ENCODE measurements at regions not wholly inside any gene's neighbourhood (a gene's known extent, or its start where the extent isn't known, plus 50 kb on each side); places are given as distances from the start of the nearest gene placed in this dataset.

DNA sequence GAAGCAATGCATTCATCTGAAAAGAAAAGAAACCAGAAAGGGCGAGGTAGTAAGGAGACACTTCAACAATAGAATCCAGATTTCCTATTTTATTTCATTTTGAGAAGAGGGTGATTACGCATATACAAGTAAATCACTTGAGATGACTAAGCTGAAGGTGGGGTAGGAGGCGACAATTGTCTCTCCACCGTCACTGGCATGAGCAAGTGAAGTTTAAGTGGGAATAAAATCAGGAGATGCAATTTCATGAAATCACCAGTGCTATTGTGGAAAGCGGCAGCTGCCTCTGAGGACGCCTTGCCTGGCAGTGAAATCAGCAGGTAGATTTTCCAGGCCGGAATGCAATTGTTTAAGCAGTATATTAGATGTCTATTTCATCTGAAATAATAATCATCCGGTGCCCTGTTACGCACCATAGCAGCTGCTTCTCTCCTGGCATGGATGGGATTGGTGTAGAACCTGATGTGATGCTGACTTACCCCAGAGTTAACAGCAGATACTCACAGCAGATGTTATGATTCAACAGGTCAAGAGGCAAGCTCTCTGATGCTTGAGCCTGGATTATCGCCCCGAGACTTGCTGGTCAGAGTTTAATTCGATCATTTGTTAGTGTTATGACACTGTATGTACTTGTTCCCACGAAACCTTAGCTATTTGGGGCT, 64.3 kb downstream of the RASL11A start (continued):
- TF ChIP-seq, protein P1, sequence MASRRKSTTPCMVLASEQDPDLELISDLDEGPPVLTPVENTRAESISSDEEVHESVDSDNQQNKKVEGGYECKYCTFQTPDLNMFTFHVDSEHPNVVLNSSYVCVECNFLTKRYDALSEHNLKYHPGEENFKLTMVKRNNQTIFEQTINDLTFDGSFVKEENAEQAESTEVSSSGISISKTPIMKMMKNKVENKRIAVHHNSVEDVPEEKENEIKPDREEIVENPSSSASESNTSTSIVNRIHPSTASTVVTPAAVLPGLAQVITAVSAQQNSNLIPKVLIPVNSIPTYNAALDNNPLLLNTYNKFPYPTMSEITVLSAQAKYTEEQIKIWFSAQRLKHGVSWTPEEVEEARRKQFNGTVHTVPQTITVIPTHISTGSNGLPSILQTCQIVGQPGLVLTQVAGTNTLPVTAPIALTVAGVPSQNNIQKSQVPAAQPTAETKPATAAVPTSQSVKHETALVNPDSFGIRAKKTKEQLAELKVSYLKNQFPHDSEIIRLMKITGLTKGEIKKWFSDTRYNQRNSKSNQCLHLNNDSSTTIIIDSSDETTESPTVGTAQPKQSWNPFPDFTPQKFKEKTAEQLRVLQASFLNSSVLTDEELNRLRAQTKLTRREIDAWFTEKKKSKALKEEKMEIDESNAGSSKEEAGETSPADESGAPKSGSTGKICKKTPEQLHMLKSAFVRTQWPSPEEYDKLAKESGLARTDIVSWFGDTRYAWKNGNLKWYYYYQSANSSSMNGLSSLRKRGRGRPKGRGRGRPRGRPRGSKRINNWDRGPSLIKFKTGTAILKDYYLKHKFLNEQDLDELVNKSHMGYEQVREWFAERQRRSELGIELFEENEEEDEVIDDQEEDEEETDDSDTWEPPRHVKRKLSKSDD (conservative IDR thresholded peaks at IDR 0.05; ENCODE audit: low read length) = no peak
- no peak for TF ChIP-seq PTBP1 (IDR thresholded peaks at IDR 0.05; ENCODE audit: low read depth, low read length)
- TF ChIP-seq TRIM28 (IDR thresholded peaks at IDR 0.05) = no peak

- no peak for ATAC-seq
- Histone ChIP-seq H3K9me3 (replicated peaks; ENCODE audit: control insufficient read depth, insufficient read depth, low read depth, low read length) (no peaks in the 10 kb centered on the region), H3K36me3 (ENCODE audit: control insufficient read depth, insufficient read depth, low read length) (no peaks in the 10 kb centered on the region), H2AFZ (ENCODE audit: low read depth, low read length) (no peak overlapping the region), H3K79me2 (ENCODE audit: control insufficient read depth, insufficient read depth, low read length) (no peaks in the 10 kb centered on the region), H3K4me2 (ENCODE audit: insufficient read depth, low read length) (no peak overlapping the region), H3K4me1 (replicated peaks in 1 of 2; ENCODE audit: control insufficient read depth in 2 of 2, insufficient read depth in 2 of 2, low read length in 2 of 2) (no peaks in the 10 kb centered on the region; a peak in 1 of 5 replicates), H3K27me3 (ENCODE audit: control insufficient read depth in 2 of 2, insufficient read depth in 2 of 2, low read length in 2 of 2) (peaks cover 7 to 35% of the 10 kb centered on the region in 2 experiments), H3K4me3 (no peak overlapping the region), H3K9ac (ENCODE audit: insufficient read depth in 1 of 2, low read depth in 2 of 2, low read length in 2 of 2) (no peak overlapping the region), H4K20me1 (replicated peaks; ENCODE audit: control insufficient read depth, insufficient read depth, low read length) (no peaks in the 10 kb centered on the region), H3K27ac (ENCODE audit: extremely low read depth, low read depth, low read length) (no peak overlapping the region), H3K9me1 (ENCODE audit: control insufficient read depth, insufficient read depth, low read length) (no peaks in the 10 kb centered on the region)
- BruUV-seq (replicated peaks) = no TSS peak
- WGBS (ENCODE audit: insufficient coverage, low coverage, missing lambda C conversion rate) = 0% methylated on average over 4 of the region's 6 CpGs
- DNase-seq (ENCODE audit: extremely low read depth in 1 of 4, low spot score in 3 of 4) = no peak
- intact Hi-C loops (cut with micrococcal nuclease) = no loop called here
- CTCF ChIA-PET (ENCODE audit: low intra/inter-chr PET ratio) = no interaction called here
- POLR2A ChIA-PET = no interaction called here
- no peak for FAIRE-seq
- in situ Hi-C loops (cut with MboI) = no loop called here
- TF ChIP-seq MCM5 (IDR thresholded peaks at IDR 0.05; ENCODE audit: low read depth) = no peak
- no peak for TF ChIP-seq SIN3A (IDR thresholded peaks at IDR 0.05; ENCODE audit: borderline replicate concordance in 2 of 2, control insufficient read depth in 1 of 2, low read depth in 2 of 2, low read length in 2 of 2)
- no peak for TF ChIP-seq GTF2F1 (IDR thresholded peaks at IDR 0.05; ENCODE audit: low read depth, low read length)
- TF ChIP-seq ZNF174 (CRISPR knock-in tag; IDR thresholded peaks at IDR 0.05) = no peak
- TF ChIP-seq PPARD (CRISPR knock-in tag; IDR thresholded peaks at IDR 0.05) = no peak
- TF ChIP-seq ZNF121 (CRISPR knock-in tag; conservative IDR thresholded peaks at IDR 0.05) = no peak
- TF ChIP-seq, protein P2, sequence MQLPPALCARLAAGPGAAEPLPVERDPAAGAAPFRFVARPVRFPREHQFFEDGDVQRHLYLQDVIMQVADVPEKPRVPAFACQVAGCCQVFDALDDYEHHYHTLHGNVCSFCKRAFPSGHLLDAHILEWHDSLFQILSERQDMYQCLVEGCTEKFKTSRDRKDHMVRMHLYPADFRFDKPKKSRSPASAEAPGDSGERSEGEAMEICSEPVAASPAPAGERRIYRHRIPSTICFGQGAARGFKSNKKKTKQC (CRISPR knock-in tag; IDR thresholded peaks at IDR 0.05) = no peak
- TF ChIP-seq SNAPC5 (CRISPR knock-in tag; IDR thresholded peaks at IDR 0.05) = no peak
- TF ChIP-seq CBX2 (IDR thresholded peaks at IDR 0.05; ENCODE audit: insufficient read depth, low read length, poor library complexity, severe bottlenecking) = no peak
- TF ChIP-seq, protein P3, sequence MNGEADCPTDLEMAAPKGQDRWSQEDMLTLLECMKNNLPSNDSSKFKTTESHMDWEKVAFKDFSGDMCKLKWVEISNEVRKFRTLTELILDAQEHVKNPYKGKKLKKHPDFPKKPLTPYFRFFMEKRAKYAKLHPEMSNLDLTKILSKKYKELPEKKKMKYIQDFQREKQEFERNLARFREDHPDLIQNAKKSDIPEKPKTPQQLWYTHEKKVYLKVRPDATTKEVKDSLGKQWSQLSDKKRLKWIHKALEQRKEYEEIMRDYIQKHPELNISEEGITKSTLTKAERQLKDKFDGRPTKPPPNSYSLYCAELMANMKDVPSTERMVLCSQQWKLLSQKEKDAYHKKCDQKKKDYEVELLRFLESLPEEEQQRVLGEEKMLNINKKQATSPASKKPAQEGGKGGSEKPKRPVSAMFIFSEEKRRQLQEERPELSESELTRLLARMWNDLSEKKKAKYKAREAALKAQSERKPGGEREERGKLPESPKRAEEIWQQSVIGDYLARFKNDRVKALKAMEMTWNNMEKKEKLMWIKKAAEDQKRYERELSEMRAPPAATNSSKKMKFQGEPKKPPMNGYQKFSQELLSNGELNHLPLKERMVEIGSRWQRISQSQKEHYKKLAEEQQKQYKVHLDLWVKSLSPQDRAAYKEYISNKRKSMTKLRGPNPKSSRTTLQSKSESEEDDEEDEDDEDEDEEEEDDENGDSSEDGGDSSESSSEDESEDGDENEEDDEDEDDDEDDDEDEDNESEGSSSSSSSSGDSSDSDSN (IDR thresholded peaks at IDR 0.05; ENCODE audit: borderline replicate concordance in 1 of 2, low read depth in 2 of 2, low read length in 2 of 2) = no peak
Measured at GRCh38 chr13:27336014-27336673, 65.5 kb downstream of the RASL11A start.
